ENCODE measurements at regions not wholly inside any gene's neighbourhood (a gene's known extent, or its start where the extent isn't known, plus 50 kb on each side); places are given as distances from the start of the nearest gene placed in this dataset.

GRCh38 chr5:86951761-86952160 is 315.9 kb upstream of the RASA1 start:
- no peak for TF ChIP-seq CTCF (IDR thresholded peaks at IDR 0.05)
- TF ChIP-seq EZH2 (IDR thresholded peaks at IDR 0.05; ENCODE audit: borderline replicate concordance, insufficient read depth, low read depth, low read length, poor library complexity, severe bottlenecking) = no peak

Measured in B cell (primary cell).